Fibroblast of skin of left quadriceps (primary cell): ENCODE measurements at regions not wholly inside any gene's neighbourhood (a gene's known extent, or its start where the extent isn't known, plus 50 kb on each side); places are given as distances from the start of the nearest gene placed in this dataset.

Experiments used
- DNase-seq, 2 experiments: peaks; one replicate each; pipeline ENCODE4 v3.0.0-alpha.2; 2013; ENCODE audit warnings: low read depth in 2 of 2

DNA sequence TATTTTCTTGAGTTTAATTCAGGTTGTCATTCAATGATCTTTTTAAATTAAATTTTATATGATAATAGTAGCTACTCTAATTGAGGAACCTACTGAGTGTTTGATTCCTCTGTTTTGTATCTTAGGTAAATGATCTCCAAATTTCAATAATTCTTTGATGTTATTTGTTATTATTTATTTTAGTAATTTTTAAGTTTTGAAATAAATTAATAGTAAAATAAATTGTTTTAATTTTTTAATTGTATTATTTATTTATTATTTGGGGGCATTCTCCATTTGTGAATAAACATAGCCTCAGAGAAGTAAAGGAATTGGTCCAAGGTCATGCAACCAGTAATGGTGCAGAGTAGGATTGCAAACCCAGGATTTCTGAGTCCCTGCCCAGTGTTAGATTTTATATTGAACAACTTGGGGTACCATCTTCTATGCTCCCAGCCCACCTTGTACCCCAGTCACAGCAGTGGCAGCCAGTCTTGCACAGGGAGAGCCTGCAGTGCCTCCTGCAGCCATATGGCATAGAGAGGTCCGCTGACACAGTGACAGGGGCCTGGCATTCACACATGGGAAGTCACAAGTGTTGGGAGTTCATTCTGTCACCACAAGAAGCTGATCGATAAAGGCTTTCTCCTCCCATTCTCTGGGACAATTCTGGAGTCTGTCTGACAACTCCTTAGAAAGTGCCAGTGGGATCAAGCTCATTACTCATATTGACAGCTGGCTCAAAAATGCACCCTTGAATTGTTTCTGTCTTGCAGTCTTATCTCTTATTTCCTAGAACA lies 110.0 kb upstream of the ETAA1 start:
- no peak for DNase-seq

DNA sequence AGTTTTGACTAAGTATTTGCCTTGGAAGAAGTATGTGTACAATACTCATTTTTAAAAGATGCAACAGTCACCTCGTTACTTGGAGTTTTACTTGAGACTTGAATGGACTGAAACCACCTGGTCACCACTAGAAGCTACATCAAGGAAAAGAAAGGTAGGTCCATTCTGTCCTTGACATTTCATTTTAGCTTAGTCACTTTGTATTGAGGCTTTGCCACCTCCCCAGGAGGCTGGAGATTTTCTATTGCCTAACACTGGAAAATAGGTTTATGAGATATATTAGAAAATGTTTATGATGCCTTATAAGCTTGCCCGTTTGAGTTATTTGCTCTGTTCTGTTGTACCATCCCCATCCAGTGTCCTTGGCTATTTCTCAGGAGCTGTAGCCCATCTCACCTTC lies 107.9 kb upstream of the ETAA1 start:
- no peak for DNase-seq

DNA sequence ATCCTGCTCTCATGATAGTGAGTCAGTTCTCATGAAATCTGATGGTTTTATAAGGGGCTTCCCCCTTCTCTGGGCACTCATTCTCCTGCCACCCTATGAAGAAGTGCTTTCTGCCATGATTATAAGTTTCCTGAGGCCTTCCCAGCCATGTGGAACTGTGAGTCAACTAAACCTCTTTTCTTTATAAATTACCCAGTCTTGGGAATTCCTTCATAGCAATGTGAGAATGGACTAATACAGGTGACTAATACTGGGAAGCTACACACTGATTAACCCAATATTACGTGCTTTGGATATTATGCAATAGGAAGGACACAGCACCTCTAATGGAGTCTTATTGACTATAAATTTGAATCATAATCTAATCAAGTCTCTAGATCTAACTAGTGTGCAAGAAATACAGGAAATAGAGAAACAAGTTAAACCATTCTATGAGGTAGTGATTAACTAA lies 107.2 kb upstream of the ETAA1 start:
- DNase-seq = peak; percentile 50 to 54

DNA sequence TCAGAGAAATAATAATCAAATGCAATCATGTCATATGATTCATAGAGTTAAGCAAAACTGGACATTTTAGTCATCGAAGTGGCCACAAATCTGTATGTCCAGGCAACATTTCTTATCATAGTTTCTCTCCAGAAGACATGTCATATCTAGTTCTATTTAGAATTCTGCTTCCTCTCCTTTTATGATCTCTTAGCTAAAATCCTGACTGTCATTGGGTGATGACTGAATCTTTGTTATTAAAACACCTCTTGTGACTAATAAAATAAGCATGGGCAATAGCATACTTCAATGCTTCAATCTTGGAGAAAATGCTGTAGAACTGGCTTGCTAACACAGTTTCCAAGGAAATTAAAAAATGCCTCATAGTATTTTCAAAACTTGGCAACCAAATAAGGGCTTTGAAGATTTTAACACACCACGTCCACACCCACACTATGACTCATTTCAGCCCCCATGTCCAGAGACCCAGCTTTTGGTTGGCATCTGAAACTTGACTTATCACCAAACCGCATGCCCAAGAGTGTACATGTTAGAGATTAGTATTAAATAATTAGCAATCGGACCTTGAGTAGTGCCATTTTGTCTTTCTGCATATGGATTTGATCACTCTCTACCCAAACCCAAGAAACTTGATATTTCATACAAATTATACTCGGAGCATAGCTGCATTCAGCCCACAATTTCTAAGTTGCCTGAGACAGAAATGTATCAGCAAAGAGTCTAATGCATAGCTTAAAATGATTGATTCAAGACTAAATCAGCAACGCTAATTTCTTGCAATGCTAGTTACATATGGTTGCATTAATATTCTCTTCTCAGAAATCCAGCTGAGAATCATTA lies 106.5 kb upstream of the ETAA1 start:
- DNase-seq = peak; percentile 44 to 49

DNA sequence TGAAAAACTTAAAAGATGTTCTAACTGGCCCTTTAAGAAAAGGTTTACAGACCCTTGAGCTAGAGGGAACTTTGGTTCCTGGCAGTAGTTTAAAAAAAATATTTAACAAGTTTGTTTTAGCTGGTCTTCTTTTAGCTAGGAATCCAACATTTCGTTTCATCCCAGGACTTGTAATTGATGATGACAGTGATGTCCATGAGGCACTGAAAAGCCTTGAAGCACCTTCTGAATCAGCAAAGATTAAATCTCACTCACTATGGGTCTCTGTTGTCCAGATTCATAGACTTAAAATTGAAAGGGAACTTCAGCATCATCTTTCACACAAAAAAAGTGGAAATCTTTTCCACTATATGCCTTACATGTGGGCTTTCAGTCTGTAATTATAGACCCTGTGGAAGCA lies 102.9 kb upstream of the ETAA1 start:
- no peak for DNase-seq

DNA sequence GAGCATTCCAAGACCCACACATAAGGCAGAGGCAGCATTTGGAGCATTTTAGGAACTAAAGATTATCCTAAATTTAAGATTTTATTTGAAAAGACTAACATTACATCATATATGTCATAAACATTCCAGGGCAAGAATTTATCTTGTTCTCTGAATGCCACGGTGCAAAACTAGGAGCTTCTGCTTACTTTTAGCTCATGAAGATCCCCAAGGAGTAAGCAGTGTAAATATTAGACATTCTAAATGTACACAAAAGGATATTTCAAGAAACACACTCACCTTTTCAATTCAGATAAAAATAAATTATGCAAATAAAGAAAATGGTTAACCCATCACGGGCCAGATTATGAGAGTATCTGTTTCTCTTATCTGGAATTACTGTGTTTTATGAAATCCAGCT lies 101.7 kb upstream of the ETAA1 start:
- DNase-seq = no peak

DNA sequence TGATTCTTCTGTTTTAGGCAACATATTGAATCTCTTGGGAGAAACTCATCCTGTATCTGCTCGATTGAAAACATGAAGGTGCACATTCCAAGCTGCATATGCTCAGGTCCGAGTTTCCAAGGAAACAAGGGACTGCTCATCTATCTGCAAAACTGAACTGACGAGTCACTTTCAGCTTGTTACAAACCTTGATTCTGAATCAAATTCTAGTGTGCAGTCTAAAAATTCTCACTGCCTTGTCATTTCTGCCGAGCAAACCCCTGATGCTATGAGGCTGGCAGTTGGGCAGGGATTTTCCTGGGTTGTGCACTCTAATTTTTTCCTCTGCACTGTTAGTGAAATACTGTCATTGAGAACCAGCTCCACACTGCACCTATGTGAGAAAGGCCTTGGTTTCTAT lies 101.3 kb upstream of the ETAA1 start:
- DNase-seq = no peak

DNA sequence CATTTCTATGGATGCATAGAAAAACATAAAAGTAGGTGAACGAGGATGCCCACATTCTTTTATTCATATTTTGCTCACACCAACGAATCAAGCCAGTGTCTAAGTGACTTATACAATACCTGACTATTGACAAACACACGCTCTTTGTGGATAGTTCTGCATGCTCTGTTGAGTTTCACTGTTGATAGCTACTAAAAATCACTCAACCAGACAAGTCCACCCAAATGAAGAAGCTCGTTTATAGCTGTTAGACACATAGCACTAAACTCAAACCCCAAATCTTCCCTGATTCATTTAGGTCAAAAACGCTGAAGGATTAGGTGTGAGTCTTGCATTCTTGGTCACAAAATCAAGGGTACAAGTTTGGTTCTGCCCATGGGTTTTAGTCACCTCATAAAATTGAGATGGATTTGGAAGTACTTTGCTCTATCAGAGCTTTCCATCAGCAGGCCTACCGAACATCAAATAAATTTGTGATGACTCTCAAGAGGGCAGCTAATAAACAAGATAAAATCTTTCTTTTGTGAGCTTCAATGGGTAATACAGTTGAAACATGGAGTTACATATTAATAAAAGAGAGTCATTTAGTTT lies 92.7 kb upstream of the ETAA1 start:
- no peak for DNase-seq

DNA sequence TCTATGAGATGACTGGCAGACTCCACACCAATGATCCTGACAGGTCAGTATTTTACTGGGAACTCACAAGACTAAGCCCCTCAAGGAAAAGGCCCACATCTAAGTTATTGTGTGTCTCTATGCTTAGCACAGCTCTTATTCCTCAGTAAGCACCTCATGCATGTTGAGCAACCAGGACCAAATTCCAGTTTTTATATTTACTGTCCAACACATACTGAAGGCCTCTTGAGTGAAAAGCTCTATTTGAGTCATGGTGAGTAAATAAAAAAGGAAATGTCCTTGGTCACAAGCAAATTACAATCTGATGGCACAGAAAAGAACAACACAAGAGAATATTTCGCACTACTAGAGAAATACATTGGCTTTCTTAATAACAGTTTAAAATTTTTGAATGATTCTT lies 87.9 kb upstream of the ETAA1 start:
- no peak for DNase-seq

DNA sequence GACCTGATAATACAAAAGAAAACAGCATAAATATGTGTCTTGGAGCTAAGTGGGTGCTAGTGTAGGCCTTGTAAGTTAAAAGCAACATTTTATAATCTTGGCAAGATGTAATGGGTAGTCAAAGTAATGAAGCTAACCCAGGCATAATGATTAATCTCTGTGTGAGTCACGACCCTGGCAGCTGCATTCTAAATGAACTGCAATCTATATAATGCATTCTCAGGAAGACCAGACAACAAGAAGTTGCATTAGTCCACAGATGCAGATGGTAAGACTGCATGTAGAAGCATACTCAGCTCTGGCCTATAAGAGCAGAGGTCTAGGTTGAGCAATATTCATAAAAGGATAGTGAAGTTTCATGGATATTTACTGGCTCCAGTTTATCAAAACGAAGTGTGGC lies 85.6 kb upstream of the ETAA1 start:
- peak; percentile 72 to 77 for DNase-seq

DNA sequence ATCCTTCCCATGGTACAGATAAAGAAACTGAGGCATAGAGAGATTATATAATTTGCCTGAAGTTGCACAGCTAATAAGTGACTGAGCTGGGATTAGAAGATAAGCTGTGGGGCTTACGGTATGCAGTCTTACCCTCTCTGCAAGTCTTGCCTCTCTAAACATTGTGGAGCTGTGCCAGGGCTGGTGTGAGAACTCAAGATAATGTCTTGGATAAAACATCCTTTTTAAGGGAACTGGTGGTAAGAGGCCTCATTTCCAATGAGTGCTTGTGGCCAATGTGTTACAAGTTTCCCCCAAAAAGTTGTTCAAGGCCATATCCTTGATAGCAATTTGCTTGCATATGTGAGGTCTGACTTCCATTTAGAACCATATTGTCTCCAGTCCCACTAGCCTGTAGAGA lies 84.3 kb upstream of the ETAA1 start:
- no peak for DNase-seq

DNA sequence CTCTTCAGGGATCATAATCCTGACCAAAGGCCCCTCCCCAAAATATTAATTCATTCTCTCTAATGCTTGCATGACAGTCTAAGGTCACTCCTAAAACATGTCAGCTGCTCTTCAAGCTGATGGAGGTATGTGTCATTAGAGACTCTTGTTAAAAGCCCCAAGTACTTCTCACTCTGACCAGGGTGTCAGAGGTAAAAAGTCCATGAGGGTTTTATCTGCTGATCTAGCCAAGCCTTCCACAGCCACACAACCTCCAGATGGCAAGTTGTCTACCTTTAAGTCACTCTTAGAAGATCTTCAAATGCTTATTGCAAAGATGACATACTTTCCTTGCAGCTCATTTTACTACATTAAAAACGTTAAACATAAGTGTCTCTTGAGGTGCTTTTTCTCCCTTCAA lies 83.6 kb upstream of the ETAA1 start:
- DNase-seq = no peak

DNA sequence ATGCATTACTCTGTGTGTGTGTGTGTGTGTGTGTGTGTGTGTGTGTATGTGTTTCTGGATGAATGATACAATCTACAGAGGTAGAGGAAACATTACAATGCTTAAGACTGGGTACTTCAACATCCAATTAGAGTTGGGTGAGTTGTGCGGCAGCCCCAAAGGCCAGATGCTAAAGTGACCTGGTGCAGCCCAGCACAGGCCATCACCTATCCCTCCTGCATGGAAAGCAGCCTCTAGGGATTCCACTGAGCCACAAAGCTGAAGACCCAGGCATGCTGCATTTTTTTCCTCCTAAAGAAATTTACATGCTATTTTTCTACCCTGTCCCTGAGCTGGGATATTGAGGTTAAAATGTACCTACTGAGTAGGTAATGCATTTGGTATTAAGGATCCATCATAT lies 79.1 kb upstream of the ETAA1 start:
- DNase-seq = no peak

DNA sequence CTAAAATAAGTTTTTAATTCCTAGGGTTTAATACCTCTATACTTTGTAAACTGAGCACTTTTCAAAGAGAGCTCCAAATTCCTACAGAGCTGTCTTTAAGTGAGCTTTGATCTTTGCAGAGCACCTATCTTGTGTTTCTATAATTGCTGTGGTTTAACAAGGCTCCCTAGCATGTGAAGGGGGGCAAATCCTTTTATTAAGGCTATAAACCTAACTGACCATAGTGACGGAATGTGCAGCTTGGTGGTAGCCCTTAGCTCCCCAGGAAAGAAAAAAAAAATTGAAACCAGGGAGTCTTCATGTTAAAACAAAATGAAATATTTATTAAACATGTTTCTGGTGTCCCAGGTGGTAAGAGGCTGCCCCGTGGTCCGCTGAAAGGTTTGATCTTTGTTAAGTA lies 78.6 kb upstream of the ETAA1 start:
- DNase-seq = no peak

DNA sequence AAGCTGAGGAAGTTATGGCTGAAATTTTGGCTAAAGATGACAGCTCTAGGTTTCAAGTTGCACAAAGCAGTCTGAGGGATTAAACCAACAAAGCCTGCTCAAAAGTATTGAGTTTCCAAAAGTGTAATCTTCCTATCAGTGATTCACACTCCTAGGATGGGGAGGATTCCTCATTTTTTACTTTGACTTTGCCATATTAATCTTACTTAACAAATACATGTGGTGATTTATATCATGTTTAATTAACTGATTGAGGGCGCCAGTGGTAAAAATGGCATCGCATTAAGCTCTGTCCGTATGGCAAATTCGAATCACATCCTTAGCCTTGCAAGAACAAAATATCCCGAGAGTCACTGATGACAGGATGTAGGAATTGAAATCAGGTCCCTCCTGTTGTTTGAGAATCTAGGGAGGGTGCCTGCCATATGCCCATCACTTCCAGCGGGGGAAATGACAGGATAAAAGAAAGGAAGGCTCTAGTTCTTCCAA lies 78.1 kb upstream of the ETAA1 start:
- DNase-seq = no peak

DNA sequence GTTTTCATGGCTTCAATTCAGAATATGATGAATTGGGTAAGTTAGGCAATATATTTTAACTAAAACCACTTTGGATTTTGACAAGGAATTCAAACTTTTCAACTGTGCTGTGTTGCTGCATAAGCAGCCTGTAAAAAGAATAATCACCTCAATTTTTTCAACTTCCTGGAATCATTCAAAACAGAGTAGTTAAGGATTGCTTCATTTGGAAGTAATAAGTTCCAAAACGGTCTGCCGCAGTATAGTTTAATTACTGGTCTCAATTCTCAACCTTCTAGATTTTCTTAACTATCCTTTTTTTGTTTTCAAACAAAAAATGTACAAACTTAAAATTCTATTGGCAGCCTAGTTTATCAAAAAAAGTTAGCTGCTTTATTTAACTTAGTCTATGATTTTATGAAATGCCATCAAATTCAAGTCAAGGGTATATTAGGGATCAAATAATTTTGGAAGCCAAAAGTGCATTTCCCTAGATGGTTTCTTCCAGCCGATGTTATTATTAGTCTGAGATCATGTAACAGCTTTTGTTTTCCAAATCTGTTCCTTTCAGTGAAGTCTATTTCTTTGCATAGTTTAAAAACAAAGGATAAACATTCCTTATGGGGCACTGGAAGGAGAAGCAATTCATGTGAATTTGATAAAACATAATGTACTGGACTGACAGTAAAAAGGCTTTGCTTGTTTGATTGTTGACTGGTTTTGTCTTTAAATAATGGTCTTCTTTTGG lies 76.1 kb upstream of the ETAA1 start:
- DNase-seq = no peak

DNA sequence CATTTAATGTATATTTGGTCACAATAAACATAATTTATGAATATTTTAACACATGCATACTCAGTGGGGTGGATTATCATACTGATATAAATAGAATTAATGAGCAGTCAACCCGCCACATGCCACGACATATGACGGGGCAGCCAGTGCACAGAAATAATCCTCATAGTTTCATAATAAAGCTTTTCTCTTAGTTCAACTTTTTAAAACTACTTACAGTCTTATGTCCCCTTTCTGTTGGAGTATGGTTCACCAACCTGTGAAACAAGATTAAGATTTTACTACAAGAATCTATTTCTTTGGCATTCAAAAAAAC lies 75.6 kb upstream of the ETAA1 start:
- DNase-seq = no peak

DNA sequence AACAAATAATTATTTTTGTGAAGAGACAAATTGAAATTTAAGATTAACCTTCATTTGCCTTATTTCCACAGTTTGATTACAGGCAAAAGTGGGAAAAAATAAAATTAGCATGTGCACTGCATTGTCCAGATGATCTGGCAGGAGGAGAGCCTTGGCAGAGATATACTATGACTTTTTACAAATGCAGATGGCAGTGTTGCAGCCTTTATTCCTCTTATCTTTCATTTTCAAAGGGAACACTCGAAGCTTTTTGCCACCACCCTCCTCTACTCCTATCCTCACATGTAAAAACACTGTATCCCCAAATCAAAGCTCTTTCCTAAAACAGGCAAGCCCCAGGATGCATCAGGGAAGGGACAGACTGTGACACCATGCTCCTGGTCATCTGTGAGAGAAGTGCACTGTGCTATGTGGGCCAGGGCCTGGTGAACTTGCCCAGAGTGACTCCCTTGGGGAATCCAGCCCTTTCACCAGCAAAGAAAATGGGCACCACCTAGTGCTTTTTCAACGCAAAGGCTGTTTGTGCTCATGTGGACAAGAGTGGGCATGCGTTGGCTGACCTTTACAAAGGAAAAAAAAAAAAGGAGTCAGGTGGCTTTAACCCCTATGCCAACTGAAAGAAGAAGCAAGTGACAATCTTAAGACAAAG lies 74.7 kb upstream of the ETAA1 start:
- DNase-seq = no peak

DNA sequence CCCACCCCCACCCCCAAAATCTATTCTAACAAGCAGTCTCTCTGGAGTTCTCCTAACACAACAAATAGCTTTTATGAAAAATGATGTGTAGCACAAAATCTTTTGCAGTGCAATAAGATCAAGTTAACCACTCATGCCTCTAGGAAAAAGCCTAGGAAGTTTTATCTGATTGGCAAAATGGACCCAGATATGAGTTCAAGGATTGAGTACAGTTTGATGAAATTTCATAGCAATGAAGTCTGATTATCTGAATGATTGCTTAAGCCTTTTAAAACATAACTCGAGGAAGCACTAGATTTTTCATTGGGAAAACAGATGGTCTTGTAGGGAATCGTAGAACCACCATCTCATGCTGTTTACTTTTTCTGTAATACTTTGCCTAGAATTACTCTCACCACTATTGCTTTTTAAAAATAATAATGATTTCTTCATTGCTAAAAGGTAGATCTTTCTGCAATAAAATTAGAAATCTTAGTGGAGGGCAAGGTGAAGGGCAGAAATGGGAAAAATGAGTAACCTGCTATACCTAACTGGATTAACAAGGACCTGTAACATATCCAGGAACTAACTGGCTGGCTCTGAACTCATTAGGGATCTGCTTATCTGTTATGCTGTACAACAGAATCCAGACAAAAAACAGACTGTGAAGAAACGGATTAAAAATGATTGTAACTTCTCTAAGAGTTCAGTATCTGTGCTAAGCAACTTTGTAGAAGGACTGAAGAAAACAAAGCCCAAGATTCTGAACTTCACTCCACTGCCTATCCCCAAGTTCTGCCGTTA lies 73.7 kb upstream of the ETAA1 start:
- no peak for DNase-seq

DNA sequence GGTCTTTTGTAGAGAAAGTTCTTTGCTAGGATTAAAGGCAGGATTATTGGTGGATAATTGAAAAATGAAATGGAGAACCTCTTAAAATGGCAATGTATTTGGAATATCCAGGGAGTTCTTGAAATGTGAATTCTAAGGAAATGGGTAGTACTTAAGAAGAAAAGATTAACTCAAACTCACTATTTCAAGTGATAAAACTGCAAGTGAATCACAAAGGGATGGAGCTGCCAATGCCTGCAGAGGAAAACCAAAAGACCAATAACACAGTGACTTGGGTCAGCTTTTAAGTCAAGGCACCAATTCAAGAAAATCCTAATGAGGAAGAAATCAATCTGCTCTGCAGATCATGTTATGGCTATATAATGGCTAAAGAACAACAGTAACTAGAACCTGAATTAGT lies 67.6 kb upstream of the ETAA1 start:
- DNase-seq = no peak

DNA sequence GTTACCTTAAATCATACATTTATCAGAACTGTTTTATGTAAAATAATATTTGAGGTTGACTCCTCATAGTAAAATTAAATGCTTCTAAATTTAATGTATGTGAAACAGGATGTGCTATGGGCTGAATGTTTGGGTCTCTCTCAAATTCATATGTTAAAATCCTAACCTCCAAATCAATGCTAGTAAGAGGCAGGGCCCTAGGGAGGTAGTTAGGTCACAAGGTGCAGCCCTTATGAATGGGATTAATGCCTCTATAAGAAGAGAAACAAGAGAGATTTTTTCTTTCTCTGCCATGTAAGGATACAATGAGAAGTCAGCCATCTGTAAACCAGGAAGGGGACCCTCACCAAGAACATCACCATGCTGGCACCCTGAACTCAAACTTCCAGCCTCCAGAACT lies 67.2 kb upstream of the ETAA1 start:
- DNase-seq = no peak
